Psoas muscle (tissue), 7 donors: ENCODE measurements at regions not wholly inside any gene's neighbourhood (a gene's known extent, or its start where the extent isn't known, plus 50 kb on each side); places are given as distances from the start of the nearest gene placed in this dataset.

Experiments
- ATAC-seq, 4 donors: fragments of 200-7000 bp; cut with Tn5 transposase; one replicate each; pipeline ENCODE4 v1.9.1; 2020; ENCODE audit warnings: moderate library complexity in 3 of 4, mild to moderate bottlenecking in 2 of 4
- DNase-seq, 2 donors: peaks; one replicate each; pipeline ENCODE4 v3.0.0-alpha.2; 2020
- H3K27ac ChIP-seq: fragments of 200-600 bp; one replicate; pipeline ENCODE4 v1.8.0; 2022
- H3K27me3 ChIP-seq, 3 donors: fragments of 200-600 bp in 1 of 3; one replicate each; pipeline versions ENCODE4 v1.6.1 to v1.8.0; 2013 to 2022; ENCODE audit warnings: low read length in 2 of 3, mild to moderate bottlenecking in 2 of 3, moderate library complexity in 1 of 3; ENCODE audit not compliant: insufficient read depth in 3 of 3
- H3K36me3 ChIP-seq, 2 donors: fragments of 200-600 bp in 1 of 2; one replicate each; pipeline versions ENCODE4 v1.6.1 to v1.8.0; 2013 to 2022; ENCODE audit warnings: low read depth in 1 of 2, mild to moderate bottlenecking in 1 of 2, moderate library complexity in 1 of 2; ENCODE audit not compliant: insufficient read depth in 1 of 2
- H3K4me1 ChIP-seq: fragments of 200-600 bp; one replicate; pipeline ENCODE4 v1.8.0; 2022
- H3K4me3 ChIP-seq: fragments of 200-600 bp; one replicate; pipeline ENCODE4 v1.8.0; 2022; ENCODE audit warnings: mild to moderate bottlenecking
- H3K9me3 ChIP-seq: fragments of 200-600 bp; one replicate; pipeline ENCODE4 v1.8.0; 2022
- CTCF ChIP-seq: fragments of 200-600 bp; IDR thresholded peaks from one replicate; pipeline ENCODE4 v1.8.0; 2022; ENCODE audit warnings: antibody characterized with exemption
- WGBS, 3 donors: extraction: QIAGEN DNeasy Blood & Tissue Kit; methylation state at CpG; one replicate each; pipeline versions ENCODE4 v1.1.6 to v1.1.7; 2013; 5-methylcytosine and 5-hydroxymethylcytosine counted together
- intact Hi-C, 2 donors: fragments of 100-400 bp; cut with DNase I; formaldehyde crosslinking; loops; one replicate each; pipeline versions ENCODE4 v1.11.0 to v1.14.2; 2022
- donor health status: healthy with polysubstance abuse.
- donor health status: DM: no; HTN: no; CAD: no; lungs with moderate emphysema.
- donor health status: Bipolar disorder and iron deficiency.
- donor health status: healthy.
- donor health status: DM: yes; HTN: yes; CAD: no.
- donor health status: DM: no; HTN: no; CAD: no.
- donor health status: DM: yes; HTN: yes; CAD: no.

- intact Hi-C loops, result no loop called here
- Histone ChIP-seq H3K9me3 (no peaks in the 10 kb centered on the region), H3K4me1 (no peaks in the 10 kb centered on the region), H3K27ac (no peak overlapping the region), H3K27me3 (peaks cover 0 to 14% (median 0%) of the 10 kb centered on the region in 3 donors), H3K4me3 (no peak overlapping the region), H3K36me3 (no peaks in the 10 kb centered on the region)
- ATAC-seq (no peak), DNase-seq (no peak)
- WGBS, 3 donors, result 72 to 73% (median 72%) methylated on average over 2 of the region's 2 CpGs
- TF ChIP-seq CTCF, result no peak
Measured at GRCh38 chr13:74975111-74975510, 506.9 kb downstream of the TBC1D4 start.

- DNase-seq (no peak), ATAC-seq (no peak)
- Histone ChIP-seq H3K27ac (no peak overlapping the region), H3K9me3 (no peaks in the 10 kb centered on the region), H3K4me1 (no peaks in the 10 kb centered on the region), H3K27me3 (peaks cover 0 to 14% (median 0%) of the 10 kb centered on the region in 3 donors), H3K4me3 (no peak overlapping the region), H3K36me3 (no peaks in the 10 kb centered on the region)
- 45 to 59% (median 51%) methylated on average over 5 of the region's 5 CpGs for WGBS, 3 donors
- no peak for TF ChIP-seq CTCF
- intact Hi-C loops, result no loop called here
Measured at GRCh38 chr13:74973935-74974879, 507.8 kb downstream of the TBC1D4 start.

GRCh38 chr13:74969419-74969818 lies 512.5 kb downstream of the TBC1D4 start:
- intact Hi-C loops, result no loop called here

GRCh38 chr13:74966814-74967424 lies 515.0 kb downstream of the TBC1D4 start:
- H3K4me1 ChIP-seq, result no peaks in the 10 kb centered on the region
- WGBS, 3 donors, result 42 to 43% (median 42%) methylated on average over 5 of the region's 5 CpGs
- H3K36me3 ChIP-seq, result no peaks in the 10 kb centered on the region
- peaks cover 0 to 4% (median 0%) of the 10 kb centered on the region in 3 donors for H3K27me3 ChIP-seq
- TF ChIP-seq CTCF, result no peak
- ATAC-seq, result no peak
- no peak overlapping the region for H3K27ac ChIP-seq
- H3K9me3 ChIP-seq, result no peaks in the 10 kb centered on the region
- no peak overlapping the region for H3K4me3 ChIP-seq
- intact Hi-C loops, result no loop called here
- DNase-seq, result no peak

More at GRCh38 chr13:74969419-74969818, 512.5 kb downstream of the TBC1D4 start:
- WGBS, 3 donors, result 52 to 69% (median 53%) methylated on average over 1 of the region's 1 CpG
- Histone ChIP-seq H3K36me3 (no peaks in the 10 kb centered on the region), H3K27ac (no peak overlapping the region), H3K4me3 (no peak overlapping the region), H3K4me1 (no peaks in the 10 kb centered on the region), H3K27me3 (peaks cover 0 to 4% (median 0%) of the 10 kb centered on the region in 3 donors), H3K9me3 (no peaks in the 10 kb centered on the region)
- ATAC-seq (no peak), DNase-seq (no peak)
- no peak for TF ChIP-seq CTCF
